Lower leg skin (tissue), 4 donors: ENCODE measurements at regions not wholly inside any gene's neighbourhood (a gene's known extent, or its start where the extent isn't known, plus 50 kb on each side); places are given as distances from the start of the nearest gene placed in this dataset.

ENCODE experiments used
- DNase-seq, 2 donors: peaks; one replicate each; pipeline ENCODE4 v3.0.0-alpha.2; 2019; ENCODE audit warnings: low spot score in 2 of 2
- H3K4me3 ChIP-seq: fragments of 200-600 bp; sonication (generic); 2 replicates; pipeline ENCODE4 v1.5.1; 2017; ENCODE audit warnings: mild to moderate bottlenecking, low read depth; ENCODE audit not compliant: poor library complexity, severe bottlenecking
- POLR2A ChIP-seq, 2 donors: fragments of 450-650 bp; IDR thresholded peaks; one replicate each; pipeline ENCODE4 v1.6.1; 2016 to 2017; ENCODE audit warnings: antibody characterized with exemption in 2 of 2, mild to moderate bottlenecking in 1 of 2, moderate library complexity in 1 of 2
- WGBS, 2 donors: methylation state at CpG; one replicate each; pipeline ENCODE4 v1.1.5; 2018; 5-methylcytosine and 5-hydroxymethylcytosine counted together
- intact Hi-C: fragments of 100-400 bp; cut with DNase I; formaldehyde crosslinking; loops from one replicate; pipeline ENCODE4 v1.15.0; 2023; ENCODE audit warnings: low total_unique reads
- TF ChIP-seq, protein P1 (sequence below), 3 donors: fragments of 450-650 bp; IDR thresholded peaks; one replicate each; pipeline ENCODE4 v1.5.1; 2016; ENCODE audit warnings: antibody characterized with exemption in 3 of 3, mild to moderate bottlenecking in 3 of 3, moderate library complexity in 2 of 3

DNA sequence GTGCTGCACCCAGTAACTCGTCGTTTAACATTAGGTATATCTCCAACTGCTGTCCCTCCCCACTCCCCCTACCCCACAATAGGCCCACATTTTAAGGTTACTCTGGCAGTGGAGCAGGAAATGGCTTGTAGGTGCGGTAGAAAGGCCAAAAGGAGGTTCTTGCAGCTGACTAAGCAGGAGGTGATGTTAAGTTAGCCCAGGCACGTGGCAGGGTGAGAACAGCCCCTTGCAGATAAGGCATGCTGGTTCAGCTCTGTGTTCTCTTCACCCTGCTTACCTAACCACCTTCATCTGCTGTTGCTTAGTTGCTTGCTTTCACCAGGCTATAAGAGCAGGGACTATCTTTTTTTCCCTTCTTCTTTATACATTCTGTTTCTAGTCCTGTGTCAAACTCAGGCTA, 1082.8 kb upstream of the RBFOX1 start:
- DNase-seq, result no peak

DNA sequence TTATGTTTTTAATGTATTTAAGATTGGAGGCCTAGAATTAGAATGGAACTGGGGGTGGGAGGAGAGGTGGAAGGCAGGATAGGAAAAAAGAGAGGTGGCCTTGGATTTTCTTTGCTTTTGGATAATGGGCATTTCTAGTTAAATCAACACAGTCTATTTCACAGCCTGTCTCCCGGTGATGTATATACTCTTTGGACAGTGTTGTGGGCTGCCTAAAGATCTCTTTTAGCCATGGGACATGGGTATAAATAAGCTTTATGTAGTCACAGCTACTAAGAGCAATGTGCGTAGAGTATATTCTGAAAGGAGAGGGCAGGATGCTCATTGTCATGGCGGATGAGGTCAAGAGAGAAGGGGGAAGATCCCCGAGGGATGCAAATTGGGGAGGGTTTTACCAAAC, 1084.4 kb upstream of the RBFOX1 start:
- 65 to 87% methylated on average over 4 of the region's 4 CpGs for WGBS, 2 donors

More for the DNA sequence above, 1082.8 kb upstream of the RBFOX1 start:
- TF ChIP-seq, protein P1, sequence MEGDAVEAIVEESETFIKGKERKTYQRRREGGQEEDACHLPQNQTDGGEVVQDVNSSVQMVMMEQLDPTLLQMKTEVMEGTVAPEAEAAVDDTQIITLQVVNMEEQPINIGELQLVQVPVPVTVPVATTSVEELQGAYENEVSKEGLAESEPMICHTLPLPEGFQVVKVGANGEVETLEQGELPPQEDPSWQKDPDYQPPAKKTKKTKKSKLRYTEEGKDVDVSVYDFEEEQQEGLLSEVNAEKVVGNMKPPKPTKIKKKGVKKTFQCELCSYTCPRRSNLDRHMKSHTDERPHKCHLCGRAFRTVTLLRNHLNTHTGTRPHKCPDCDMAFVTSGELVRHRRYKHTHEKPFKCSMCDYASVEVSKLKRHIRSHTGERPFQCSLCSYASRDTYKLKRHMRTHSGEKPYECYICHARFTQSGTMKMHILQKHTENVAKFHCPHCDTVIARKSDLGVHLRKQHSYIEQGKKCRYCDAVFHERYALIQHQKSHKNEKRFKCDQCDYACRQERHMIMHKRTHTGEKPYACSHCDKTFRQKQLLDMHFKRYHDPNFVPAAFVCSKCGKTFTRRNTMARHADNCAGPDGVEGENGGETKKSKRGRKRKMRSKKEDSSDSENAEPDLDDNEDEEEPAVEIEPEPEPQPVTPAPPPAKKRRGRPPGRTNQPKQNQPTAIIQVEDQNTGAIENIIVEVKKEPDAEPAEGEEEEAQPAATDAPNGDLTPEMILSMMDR (IDR thresholded peaks at IDR 0.05), result no peak
- no peak for TF ChIP-seq POLR2A (IDR thresholded peaks at IDR 0.05)
- no peak overlapping the region for H3K4me3 ChIP-seq
- intact Hi-C loops, result no loop called here
- 57 to 77% methylated on average over 4 of the region's 4 CpGs for WGBS, 2 donors

DNA sequence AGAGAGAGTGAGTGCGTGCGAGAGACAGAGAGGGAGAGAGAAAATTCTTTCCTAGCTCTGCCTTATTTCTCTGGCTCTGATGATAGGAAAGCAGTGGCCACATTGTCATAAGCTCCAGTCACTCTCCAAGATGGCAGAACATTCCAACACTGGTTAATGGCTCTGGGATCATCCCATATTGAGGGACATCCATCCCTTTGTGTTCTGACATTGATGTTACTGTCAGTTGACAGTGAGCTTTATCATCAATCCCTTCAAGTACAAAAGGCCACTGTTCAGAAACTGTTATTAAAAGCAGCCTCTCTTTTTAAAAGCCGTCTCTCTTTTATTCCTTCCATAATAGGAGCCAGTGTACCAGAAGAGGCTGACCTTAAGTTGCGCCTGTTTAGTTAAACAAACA, 1084.9 kb upstream of the RBFOX1 start:
- intact Hi-C loops, result no loop called here
- H3K4me3 ChIP-seq, result no peak overlapping the region
- 81 to 91% methylated on average over 4 of the region's 4 CpGs for WGBS, 2 donors
- no peak for DNase-seq
- TF ChIP-seq POLR2A (IDR thresholded peaks at IDR 0.05), result no peak
- TF ChIP-seq, protein P1 (IDR thresholded peaks at IDR 0.05), result no peak

More for the DNA sequence above, 1084.4 kb upstream of the RBFOX1 start:
- intact Hi-C loops, result no loop called here
- no peak for DNase-seq
- no peak overlapping the region for H3K4me3 ChIP-seq
- TF ChIP-seq POLR2A (IDR thresholded peaks at IDR 0.05), result no peak
- TF ChIP-seq, protein P1 (IDR thresholded peaks at IDR 0.05), result no peak

- intact Hi-C loops, result no loop called here
- H3K4me3 ChIP-seq, result no peak overlapping the region
- 53 to 65% methylated on average over 3 of the region's 3 CpGs for WGBS, 2 donors
- TF ChIP-seq, protein P1 (IDR thresholded peaks at IDR 0.05), result no peak
- TF ChIP-seq POLR2A (IDR thresholded peaks at IDR 0.05), result no peak
- DNase-seq, result no peak
Observed at GRCh38 chr16:6247150-6247549, 1085.5 kb upstream of the RBFOX1 start.

- intact Hi-C loops, result no loop called here
Observed at GRCh38 chr16:6246266-6246665, 1086.4 kb upstream of the RBFOX1 start.

GRCh38 chr16:6232056-6232455, 1100.6 kb upstream of the RBFOX1 start:
- no peak for TF ChIP-seq POLR2A (IDR thresholded peaks at IDR 0.05)
- TF ChIP-seq, protein P1 (IDR thresholded peaks at IDR 0.05), result no peak
- intact Hi-C loops, result no loop called here
- no peak overlapping the region for H3K4me3 ChIP-seq
- WGBS, 2 donors, result 50 to 71% methylated on average over 4 of the region's 4 CpGs
- DNase-seq, result no peak

More at GRCh38 chr16:6246266-6246665, 1086.4 kb upstream of the RBFOX1 start:
- DNase-seq, result no peak
- TF ChIP-seq, protein P1 (IDR thresholded peaks at IDR 0.05), result no peak
- no peak for TF ChIP-seq POLR2A (IDR thresholded peaks at IDR 0.05)
- H3K4me3 ChIP-seq, result no peak overlapping the region
